COLO829 (cell line): ENCODE measurements at regions not wholly inside any gene's neighbourhood (a gene's known extent, or its start where the extent isn't known, plus 50 kb on each side); places are given as distances from the start of the nearest gene placed in this dataset.

ENCODE experiments used
- DNase-seq: peaks from one replicate; pipeline ENCODE4 v3.0.0; 2012; ENCODE audit warnings: low spot score

GRCh38 chr18:42185486-42185885 is 230.5 kb downstream of the PIK3C3 start:
- no peak for DNase-seq

- no peak for DNase-seq
Observed at GRCh38 chr18:42187611-42188380, 232.8 kb downstream of the PIK3C3 start.

GRCh38 chr18:42190643-42191042 is 235.6 kb downstream of the PIK3C3 start:
- DNase-seq = no peak

GRCh38 chr18:42192251-42193248 is 237.5 kb downstream of the PIK3C3 start:
- DNase-seq = peak; percentile 82

GRCh38 chr18:42196651-42197050 is 241.6 kb downstream of the PIK3C3 start:
- DNase-seq = peak; percentile 78

- no peak for DNase-seq
Observed at GRCh38 chr18:42201137-42201536, 246.1 kb downstream of the PIK3C3 start.

- DNase-seq = no peak
Observed at GRCh38 chr18:42211201-42211600, 256.2 kb downstream of the PIK3C3 start.

- DNase-seq = no peak
Observed at GRCh38 chr18:42222557-42222956, 267.5 kb downstream of the PIK3C3 start.

- no peak for DNase-seq
Observed at GRCh38 chr18:42228581-42228980, 273.5 kb downstream of the PIK3C3 start.

- DNase-seq = no peak
Observed at GRCh38 chr18:42229211-42230210, 274.5 kb downstream of the PIK3C3 start.

GRCh38 chr18:42230636-42231035 is 275.6 kb downstream of the PIK3C3 start:
- DNase-seq = no peak

- no peak for DNase-seq
Observed at GRCh38 chr18:42231284-42231683, 276.2 kb downstream of the PIK3C3 start.

- peak; percentile 16 for DNase-seq
Observed at GRCh38 chr18:42231796-42232195, 276.8 kb downstream of the PIK3C3 start.

GRCh38 chr18:42233908-42234307 is 278.9 kb downstream of the PIK3C3 start:
- DNase-seq = no peak

- DNase-seq = no peak
Observed at GRCh38 chr18:42242758-42243157, 287.7 kb downstream of the PIK3C3 start.

- DNase-seq = no peak
Observed at GRCh38 chr18:42245137-42245536, 290.1 kb downstream of the PIK3C3 start.

GRCh38 chr18:42255908-42256765 is 301.1 kb downstream of the PIK3C3 start:
- no peak for DNase-seq

- peak; percentile 55 for DNase-seq
Observed at GRCh38 chr18:42258301-42258965, 303.4 kb downstream of the PIK3C3 start.

GRCh38 chr18:42261731-42262130 is 306.7 kb downstream of the PIK3C3 start:
- no peak for DNase-seq

- DNase-seq = no peak
Observed at GRCh38 chr18:42264497-42264896, 309.5 kb downstream of the PIK3C3 start.
